CD4-positive, CD25-positive, alpha-beta regulatory T cell (primary cell): ENCODE measurements at regions not wholly inside any gene's neighbourhood (a gene's known extent, or its start where the extent isn't known, plus 50 kb on each side); places are given as distances from the start of the nearest gene placed in this dataset.

Source experiments
- ATAC-seq, 2 donors: fragments of 150-1000 bp; cut with Tn5 transposase; one replicate each; pipeline ENCODE4 v1.10.0; 2021; ENCODE audit warnings: low read depth in 2 of 2, moderate number of reproducible peaks in 2 of 2, moderate library complexity in 1 of 2
- DNase-seq, 3 donors: peaks; one replicate each; pipeline versions ENCODE4 v3.0.0 to v3.0.0-alpha.2; 2012 to 2022; ENCODE audit warnings: mixed read lengths in 1 of 3
- H3K27ac ChIP-seq: one replicate; pipeline ENCODE4 v1.7.0; 2013; ENCODE audit warnings: mild to moderate bottlenecking, low read length; ENCODE audit not compliant: insufficient read depth, poor library complexity, severe bottlenecking
- H3K27me3 ChIP-seq: one replicate; pipeline ENCODE4 v1.7.0; 2013; ENCODE audit warnings: low read length; ENCODE audit not compliant: control insufficient read depth, insufficient read depth
- H3K36me3 ChIP-seq: one replicate; pipeline ENCODE4 v1.7.0; 2013; ENCODE audit warnings: mild to moderate bottlenecking, low read length, moderate library complexity; ENCODE audit not compliant: control insufficient read depth, insufficient read depth
- H3K4me1 ChIP-seq: 2 replicates; pipeline ENCODE4 v1.7.0; 2013; ENCODE audit warnings: mild to moderate bottlenecking, low read length; ENCODE audit not compliant: insufficient read depth, control insufficient read depth, poor library complexity, severe bottlenecking
- H3K4me3 ChIP-seq: one replicate; pipeline ENCODE4 v1.7.0; 2013; ENCODE audit warnings: low read depth, mild to moderate bottlenecking, low read length, moderate library complexity
- H3K9me3 ChIP-seq, 2 experiments: 1 replicate in 1 of 2; 2 replicates in 1 of 2; pipeline ENCODE4 v1.7.0; 2013; ENCODE audit warnings: low read length in 2 of 2, mild to moderate bottlenecking in 1 of 2, moderate library complexity in 1 of 2; ENCODE audit not compliant: control insufficient read depth in 2 of 2
- H3K27ac Mint-ChIP-seq, 3 donors: one replicate each; pipeline ENCODE4 v1.8.0; 2020 to 2022; ENCODE audit warnings: mild to moderate bottlenecking in 3 of 3, mixed read lengths in 3 of 3, moderate library complexity in 2 of 3
- H3K27me3 Mint-ChIP-seq: one replicate; pipeline ENCODE4 v1.8.0; 2022; ENCODE audit warnings: mild to moderate bottlenecking, mixed read lengths
- H3K36me3 Mint-ChIP-seq: one replicate; pipeline ENCODE4 v1.8.0; 2020; ENCODE audit warnings: mixed read lengths
- H3K4me1 Mint-ChIP-seq, 4 donors: one replicate each; pipeline ENCODE4 v1.8.0; 2020 to 2022; ENCODE audit warnings: mixed read lengths in 4 of 4, mild to moderate bottlenecking in 1 of 4
- H3K4me3 Mint-ChIP-seq, 4 donors: one replicate each; pipeline ENCODE4 v1.8.0; 2020 to 2022; ENCODE audit warnings: mild to moderate bottlenecking in 4 of 4, mixed read lengths in 4 of 4, moderate library complexity in 3 of 4
- H3K9me3 Mint-ChIP-seq, 7 donors: one replicate each; pipeline ENCODE4 v1.8.0; 2020 to 2022; ENCODE audit warnings: mixed read lengths in 7 of 7, mild to moderate bottlenecking in 3 of 7, moderate library complexity in 2 of 7

- H3K9me3 Mint-ChIP-seq: peaks cover 2 to 39% (median 17%) of the 10 kb centered on the region in 7 donors
- DNase-seq: no peak
- Histone ChIP-seq H3K36me3 (no peaks in the 10 kb centered on the region), H3K4me3 (no peak overlapping the region), H3K27me3 (no peaks in the 10 kb centered on the region), H3K27ac (no peak overlapping the region), H3K4me1 (no peaks in the 10 kb centered on the region), H3K9me3 (peaks cover 0 to 11% of the 10 kb centered on the region in 2 experiments)
- H3K36me3 Mint-ChIP-seq: no peaks in the 10 kb centered on the region
- ATAC-seq: no peak
- no peaks in the 10 kb centered on the region for H3K27me3 Mint-ChIP-seq
- H3K4me3 Mint-ChIP-seq: no peak overlapping the region
- no peak overlapping the region for H3K27ac Mint-ChIP-seq
- no peaks in the 10 kb centered on the region for H3K4me1 Mint-ChIP-seq
Observed at GRCh38 chr3:20811006-20811405, 625.0 kb upstream of the SGO1 start.

GRCh38 chr3:20810555-20810954 lies 624.5 kb upstream of the SGO1 start:
- Mint-ChIP-seq H3K36me3 (no peaks in the 10 kb centered on the region), H3K9me3 (peaks cover 2 to 37% (median 17%) of the 10 kb centered on the region in 7 donors), H3K4me1 (no peaks in the 10 kb centered on the region), H3K4me3 (no peak overlapping the region), H3K27me3 (no peaks in the 10 kb centered on the region), H3K27ac (no peak overlapping the region)
- H3K9me3 ChIP-seq: peaks cover 0 to 14% of the 10 kb centered on the region in 2 experiments
- H3K36me3 ChIP-seq: no peaks in the 10 kb centered on the region
- no peaks in the 10 kb centered on the region for H3K4me1 ChIP-seq
- DNase-seq: no peak
- no peak overlapping the region for H3K4me3 ChIP-seq
- H3K27me3 ChIP-seq: no peaks in the 10 kb centered on the region
- no peak overlapping the region for H3K27ac ChIP-seq
- ATAC-seq: no peak

- H3K36me3 ChIP-seq: no peaks in the 10 kb centered on the region
- ATAC-seq (no peak), DNase-seq (no peak)
- peaks cover 0 to 14% of the 10 kb centered on the region in 2 experiments for H3K9me3 ChIP-seq
- H3K4me3 Mint-ChIP-seq: no peak overlapping the region
- H3K27me3 ChIP-seq: no peaks in the 10 kb centered on the region
- no peaks in the 10 kb centered on the region for H3K36me3 Mint-ChIP-seq
- no peaks in the 10 kb centered on the region for H3K4me1 ChIP-seq
- H3K27ac Mint-ChIP-seq: no peak overlapping the region
- H3K4me3 ChIP-seq: no peak overlapping the region
- H3K9me3 Mint-ChIP-seq: peaks cover 0 to 37% (median 14%) of the 10 kb centered on the region in 7 donors
- H3K27me3 Mint-ChIP-seq: no peaks in the 10 kb centered on the region
- no peak overlapping the region for H3K27ac ChIP-seq
- no peaks in the 10 kb centered on the region for H3K4me1 Mint-ChIP-seq
Observed at GRCh38 chr3:20809356-20809755, 623.4 kb upstream of the SGO1 start.

- H3K27me3 Mint-ChIP-seq: no peaks in the 10 kb centered on the region
- H3K4me1 Mint-ChIP-seq: no peaks in the 10 kb centered on the region
- no peaks in the 10 kb centered on the region for H3K36me3 Mint-ChIP-seq
Observed at GRCh38 chr3:20808864-20809263, 622.9 kb upstream of the SGO1 start.

GRCh38 chr3:20798666-20799065 lies 612.7 kb upstream of the SGO1 start:
- Histone ChIP-seq H3K4me3 (no peak overlapping the region), H3K36me3 (no peaks in the 10 kb centered on the region), H3K27ac (no peak overlapping the region), H3K27me3 (no peaks in the 10 kb centered on the region), H3K9me3 (peaks cover 0 to 8% of the 10 kb centered on the region in 2 experiments), H3K4me1 (no peaks in the 10 kb centered on the region)
- H3K27ac Mint-ChIP-seq: peak overlapping the region in 1 of 3 donors; percentile 54
- no peak overlapping the region for H3K4me3 Mint-ChIP-seq
- ATAC-seq (no peak), DNase-seq (no peak)
- no peaks in the 10 kb centered on the region for H3K36me3 Mint-ChIP-seq
- no peaks in the 10 kb centered on the region for H3K4me1 Mint-ChIP-seq
- H3K9me3 Mint-ChIP-seq: peaks cover 5 to 25% (median 9%) of the 10 kb centered on the region in 7 donors
- no peaks in the 10 kb centered on the region for H3K27me3 Mint-ChIP-seq

More at GRCh38 chr3:20808864-20809263, 622.9 kb upstream of the SGO1 start:
- Histone ChIP-seq H3K4me3 (no peak overlapping the region), H3K27ac (no peak overlapping the region), H3K36me3 (no peaks in the 10 kb centered on the region), H3K9me3 (peaks cover 0 to 14% of the 10 kb centered on the region in 2 experiments), H3K27me3 (no peaks in the 10 kb centered on the region), H3K4me1 (no peaks in the 10 kb centered on the region)
- Mint-ChIP-seq H3K9me3 (peaks cover 0 to 37% (median 14%) of the 10 kb centered on the region in 7 donors), H3K4me3 (no peak overlapping the region), H3K27ac (no peak overlapping the region)
- DNase-seq: no peak
- ATAC-seq: no peak

- Mint-ChIP-seq H3K4me3 (no peak overlapping the region), H3K36me3 (peaks cover 3% of the 10 kb centered on the region), H3K27ac (no peak overlapping the region), H3K9me3 (peaks cover 1 to 55% (median 9%) of the 10 kb centered on the region in 7 donors), H3K4me1 (no peaks in the 10 kb centered on the region), H3K27me3 (no peaks in the 10 kb centered on the region)
- no peak for DNase-seq
- Histone ChIP-seq H3K27me3 (no peaks in the 10 kb centered on the region), H3K9me3 (peaks cover 7 to 28% of the 10 kb centered on the region in 2 experiments), H3K4me3 (no peak overlapping the region), H3K36me3 (no peaks in the 10 kb centered on the region), H3K4me1 (no peaks in the 10 kb centered on the region), H3K27ac (no peak overlapping the region)
- no peak for ATAC-seq
Observed at GRCh38 chr3:20787005-20787404, 601.0 kb upstream of the SGO1 start.

GRCh38 chr3:20776692-20777091 lies 590.7 kb upstream of the SGO1 start:
- no peaks in the 10 kb centered on the region for H3K27me3 Mint-ChIP-seq

GRCh38 chr3:20776286-20776685 lies 590.3 kb upstream of the SGO1 start:
- Mint-ChIP-seq H3K36me3 (no peaks in the 10 kb centered on the region), H3K27ac (no peak overlapping the region), H3K27me3 (no peaks in the 10 kb centered on the region), H3K9me3 (peaks cover 0 to 30% (median 21%) of the 10 kb centered on the region in 7 donors), H3K4me3 (no peak overlapping the region), H3K4me1 (no peaks in the 10 kb centered on the region)
- Histone ChIP-seq H3K4me1 (no peaks in the 10 kb centered on the region), H3K27ac (no peak overlapping the region), H3K27me3 (no peaks in the 10 kb centered on the region), H3K9me3 (peaks cover 0 to 42% of the 10 kb centered on the region in 2 experiments), H3K36me3 (no peaks in the 10 kb centered on the region), H3K4me3 (no peak overlapping the region)
- DNase-seq (no peak), ATAC-seq (no peak)

More at GRCh38 chr3:20776692-20777091, 590.7 kb upstream of the SGO1 start:
- no peak overlapping the region for H3K27ac Mint-ChIP-seq
- H3K9me3 Mint-ChIP-seq: peaks cover 0 to 33% (median 19%) of the 10 kb centered on the region in 7 donors
- Histone ChIP-seq H3K27me3 (no peaks in the 10 kb centered on the region), H3K27ac (no peak overlapping the region), H3K36me3 (no peaks in the 10 kb centered on the region), H3K4me1 (no peaks in the 10 kb centered on the region), H3K4me3 (no peak overlapping the region), H3K9me3 (peaks cover 0 to 42% of the 10 kb centered on the region in 2 experiments)
- DNase-seq (no peak), ATAC-seq (no peak)
- H3K4me1 Mint-ChIP-seq: no peaks in the 10 kb centered on the region
- H3K4me3 Mint-ChIP-seq: no peak overlapping the region
- no peaks in the 10 kb centered on the region for H3K36me3 Mint-ChIP-seq
